IMR-90 (cell line): ENCODE measurements at regions not wholly inside any gene's neighbourhood (a gene's known extent, or its start where the extent isn't known, plus 50 kb on each side); places are given as distances from the start of the nearest gene placed in this dataset.

Experiments
- ATAC-seq: fragments of 200-7000 bp; cut with Tn5 transposase; 2 replicates; pipeline ENCODE4 v1.9.1; 2020; ENCODE audit warnings: low read depth, mild to moderate bottlenecking, moderate library complexity
- BruUV-seq: library from RNA; stranded (reverse); fragments of 400-500 nt; replicated peaks from 2 replicates; lab custom pipeline; 2021; lab: Mats Ljungman, UMichigan
- CTCF ChIA-PET: fragments of 300-600 bp; formaldehyde crosslinking; extraction: SDS; loops from one replicate; lab custom pipeline; 2021; ENCODE audit warnings: antibody characterized with exemption; lab: Yijun Ruan, JAX
- POLR2A ChIA-PET: fragments of 300-600 bp; sonication (Branson Sonifier 250); formaldehyde crosslinking; loops from one replicate; lab custom pipeline; 2022; ENCODE audit warnings: antibody characterized with exemption; ENCODE audit not compliant: unreplicated experiment; lab: Charles Lee
- DNase-seq: peaks from one replicate; pipeline ENCODE4 v3.0.0; 2013
- H2AFZ ChIP-seq: replicated peaks from 2 replicates; pipeline ENCODE3; 2013; ENCODE audit warnings: low read length, mild to moderate bottlenecking; ENCODE audit not compliant: poor library complexity
- H2AK5ac ChIP-seq: 2 replicates; pipeline ENCODE4 v1.6.1; 2013; ENCODE audit warnings: low read depth, low read length, inconsistent platforms
- H2AK9ac ChIP-seq: replicated peaks from 2 replicates; pipeline ENCODE3; 2013; ENCODE audit warnings: mild to moderate bottlenecking, low read depth, low read length, moderate library complexity; ENCODE audit not compliant: poor library complexity
- H2BK120ac ChIP-seq: 2 replicates; pipeline ENCODE4 v1.6.1; 2013; ENCODE audit warnings: low read depth, low read length, inconsistent platforms
- H2BK15ac ChIP-seq: 3 replicates; pipeline ENCODE4 v1.6.1; 2013; ENCODE audit warnings: low read depth, low read length, inconsistent platforms
- H2BK20ac ChIP-seq: 2 replicates; pipeline ENCODE4 v1.6.1; 2013; ENCODE audit warnings: low read depth, mild to moderate bottlenecking, inconsistent platforms, low read length, moderate library complexity
- H2BK5ac ChIP-seq: 2 replicates; pipeline ENCODE4 v1.6.1; 2013; ENCODE audit warnings: mild to moderate bottlenecking, low read depth, low read length, inconsistent platforms; ENCODE audit not compliant: poor library complexity, severe bottlenecking
- H3K14ac ChIP-seq: replicated peaks from 2 replicates; pipeline ENCODE4 v1.6.1; 2013; ENCODE audit warnings: low read depth, low read length, inconsistent platforms
- H3K18ac ChIP-seq: 2 replicates; pipeline ENCODE4 v1.6.1; 2013; ENCODE audit warnings: low read depth, low read length, control low read depth
- H3K23ac ChIP-seq: 2 replicates; pipeline ENCODE4 v1.6.1; 2013; ENCODE audit warnings: low read depth, low read length, inconsistent platforms
- H3K27ac ChIP-seq: 2 replicates; pipeline ENCODE4 v1.5.1; 2013; ENCODE audit warnings: mild to moderate bottlenecking, control low read depth, low read length; ENCODE audit not compliant: insufficient read depth
- H3K27me3 ChIP-seq: 2 replicates; pipeline ENCODE4 v1.6.1; 2013; ENCODE audit warnings: low read length; ENCODE audit not compliant: control insufficient read depth, insufficient read depth
- H3K36me3 ChIP-seq: 2 replicates; pipeline ENCODE4 v1.6.1; 2013; ENCODE audit warnings: low read length, mixed read lengths; ENCODE audit not compliant: control insufficient read depth, insufficient read depth
- H3K4ac ChIP-seq: 2 replicates; pipeline ENCODE4 v1.6.1; 2013; ENCODE audit warnings: low read depth, low read length, inconsistent platforms
- H3K4me1 ChIP-seq: 2 replicates; pipeline ENCODE4 v1.6.1; 2013; ENCODE audit warnings: low read length, mixed read lengths; ENCODE audit not compliant: control insufficient read depth, insufficient read depth
- H3K4me2 ChIP-seq: 2 replicates; pipeline ENCODE4 v1.6.1; 2013; ENCODE audit warnings: low read depth, mild to moderate bottlenecking, control low read depth, low read length, moderate library complexity
- H3K4me3 ChIP-seq: 2 replicates; pipeline ENCODE4 v1.5.1; 2013; ENCODE audit warnings: low read depth, mild to moderate bottlenecking, control low read depth, low read length, moderate library complexity; ENCODE audit not compliant: insufficient read depth
- H3K56ac ChIP-seq: 2 replicates; pipeline ENCODE4 v1.6.1; 2013; ENCODE audit warnings: low read length, inconsistent platforms; ENCODE audit not compliant: insufficient read depth; ENCODE audit errors: extremely low read depth
- H3K79me1 ChIP-seq, 2 experiments: 2 replicates each; pipeline ENCODE4 v1.6.1; 2013; ENCODE audit warnings: low read length in 2 of 2, inconsistent platforms in 1 of 2, low read depth in 1 of 2
- H3K9ac ChIP-seq: 2 replicates; pipeline ENCODE4 v1.6.1; 2013; ENCODE audit warnings: low read depth, low read length, control low read depth
- H3K9me1 ChIP-seq: 2 replicates; pipeline ENCODE4 v1.6.1; 2013; ENCODE audit warnings: low read length, inconsistent platforms; ENCODE audit not compliant: insufficient read depth
- H3K9me3 ChIP-seq: 2 replicates; pipeline ENCODE4 v1.6.1; 2013; ENCODE audit warnings: low read length; ENCODE audit not compliant: control insufficient read depth, insufficient read depth
- H4K20me1 ChIP-seq: 2 replicates; pipeline ENCODE4 v1.6.1; 2013; ENCODE audit warnings: low read length, inconsistent platforms; ENCODE audit not compliant: insufficient read depth
- H4K5ac ChIP-seq: 2 replicates; pipeline ENCODE4 v1.6.1; 2013; ENCODE audit warnings: mild to moderate bottlenecking, low read depth, low read length, control low read depth
- H4K8ac ChIP-seq, 2 experiments: 2 replicates each; pipeline ENCODE4 v1.6.1; 2013; ENCODE audit warnings: low read depth in 2 of 2, low read length in 2 of 2, control low read depth in 1 of 2, inconsistent platforms in 1 of 2
- H4K91ac ChIP-seq: 2 replicates; pipeline ENCODE4 v1.6.1; 2013; ENCODE audit warnings: low read depth, low read length, inconsistent platforms; ENCODE audit not compliant: insufficient read depth
- MAFK ChIP-seq: IDR thresholded peaks from 2 replicates; pipeline ENCODE4 v1.6.1; 2012; ENCODE audit warnings: low read depth, low read length, improper control_type of control experiment
- NFE2L2 ChIP-seq: fragments of 150-350 bp; IDR thresholded peaks from 2 replicates; pipeline ENCODE4 v1.6.1; 2016; ENCODE audit warnings: low read depth, mild to moderate bottlenecking, low read length
- POLR2A ChIP-seq: IDR thresholded peaks from 2 replicates; pipeline ENCODE4 v1.6.1; 2012; ENCODE audit warnings: mild to moderate bottlenecking, low read depth, low read length
- RFX5 ChIP-seq: IDR thresholded peaks from 2 replicates; pipeline ENCODE4 v1.8.0; 2012; ENCODE audit warnings: low read depth, mild to moderate bottlenecking, low read length, moderate library complexity
- SMC3 ChIP-seq: fragments of 150-350 bp; IDR thresholded peaks from 2 replicates; pipeline ENCODE4 v1.6.1; 2016; ENCODE audit warnings: low read depth, mild to moderate bottlenecking, antibody characterized with exemption, low read length, moderate library complexity
- WGBS, 2 experiments: methylation state at CpG; one replicate each; pipeline versions ENCODE4 v1.1.5 to v1.1.7; 2013; ENCODE audit warnings: missing lambda C conversion rate in 2 of 2; ENCODE audit not compliant: insufficient read length in 1 of 2; ENCODE audit errors: extremely low coverage in 2 of 2; 5-methylcytosine and 5-hydroxymethylcytosine counted together
- dilution Hi-C: fragments of 300-500 bp; cut with HindIII; formaldehyde crosslinking; loops from one replicate; pipeline ENCODE4 v1.14.3; 2018; ENCODE audit warnings: low sequenced_read_pairs; ENCODE audit not compliant: unreplicated experiment
- in situ Hi-C: fragments of 300-500 bp; cut with MboI; formaldehyde crosslinking; loops from 3 replicates; pipeline ENCODE4 v1.14.3; 2019; ENCODE audit warnings: low sequenced_read_pairs, inconsistent platforms, mixed read lengths
- intact Hi-C: fragments of 100-400 bp; cut with micrococcal nuclease; formaldehyde crosslinking; loops from 2 replicates; pipeline ENCODE4 v1.10.0; 2022

DNA sequence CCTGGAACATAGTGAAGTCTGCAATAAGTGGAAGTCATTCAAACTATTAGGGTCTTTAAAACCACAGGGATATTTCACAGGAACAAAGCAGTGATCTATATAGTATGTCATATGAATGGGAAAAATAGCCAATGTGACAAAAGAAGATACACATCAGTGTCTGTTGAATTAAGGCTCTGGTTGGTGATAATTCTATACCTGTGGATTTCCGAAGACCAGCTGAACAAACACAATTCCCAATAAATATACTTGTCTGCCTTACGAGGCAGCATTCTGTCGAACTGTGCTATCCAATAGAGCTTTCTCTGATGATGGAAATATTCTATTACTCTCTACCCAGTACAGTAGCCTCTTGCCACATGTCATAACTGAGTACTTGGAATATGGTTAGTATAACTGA, 55.9 kb upstream of the CAV2 start:
- H3K14ac ChIP-seq = peak overlapping the region; percentile 94
- H3K56ac ChIP-seq = peak overlapping the region; percentile 85
- peaks cover 3 to 12% of the 10 kb centered on the region in 2 experiments; a peak in 3 of 4 replicates for H3K79me1 ChIP-seq
- no peaks in the 10 kb centered on the region for H3K9me3 ChIP-seq
- peak overlapping the region; percentile 95; the same call in 1 of the 2 replicates for H3K4ac ChIP-seq
- no peak overlapping the region for H3K9ac ChIP-seq
- intact Hi-C loops (loop anchor here (1.0 to 10.0 kb wide), 5 partner anchors 51 to 171 kb away; partner anchors contain the start of gene CAV2), in situ Hi-C loops (no loop called here), dilution Hi-C loops (no loop called here)
- no peaks in the 10 kb centered on the region for H3K36me3 ChIP-seq
- peak overlapping the region; percentile 100 for H2BK5ac ChIP-seq
- H2AFZ ChIP-seq = no peak overlapping the region
- peaks cover 6% of the 10 kb centered on the region; the same call in 1 of the 2 replicates for H3K9me1 ChIP-seq
- H4K20me1 ChIP-seq = no peaks in the 10 kb centered on the region
- H3K23ac ChIP-seq = peak overlapping the region; percentile 75; the same call in 1 of the 2 replicates
- H2BK120ac ChIP-seq = peak overlapping the region; percentile 98
- ChIA-PET POLR2A (no interaction called here), CTCF (no interaction called here)
- peak overlapping the region; percentile 58 to 91 for H4K8ac ChIP-seq
- no peaks in the 10 kb centered on the region for H3K27me3 ChIP-seq
- H3K4me1 ChIP-seq = peaks cover 15% of the 10 kb centered on the region
- H3K4me3 ChIP-seq = no peak overlapping the region
- H3K18ac ChIP-seq = peak overlapping the region; percentile 97
- DNase-seq = no peak
- peak overlapping the region; percentile 54 for H3K27ac ChIP-seq
- H2BK15ac ChIP-seq = peak overlapping the region; percentile 84
- TF ChIP-seq POLR2A (no peak), MAFK (0 out of 2 replicates have a peak, but pooled peaks have one; percentile 2), SMC3 (no peak), NFE2L2 (no peak), RFX5 (no peak)
- no peak for ATAC-seq
- H4K91ac ChIP-seq = peak overlapping the region; percentile 83
- no TSS peak for BruUV-seq
- H3K4me2 ChIP-seq = no peak overlapping the region
- no peak overlapping the region for H2AK9ac ChIP-seq
- H2AK5ac ChIP-seq = peak overlapping the region; percentile 37
- peak overlapping the region; percentile 94; the same call in 1 of the 2 replicates for H4K5ac ChIP-seq
- WGBS, 2 experiments = no CpG with 5 or more reads among the region's 3 CpGs
- peak overlapping the region; percentile 99 for H2BK20ac ChIP-seq
